Uterus (tissue), 3 donors: ENCODE measurements at regions not wholly inside any gene's neighbourhood (a gene's known extent, or its start where the extent isn't known, plus 50 kb on each side); places are given as distances from the start of the nearest gene placed in this dataset.

Experiments
- DNase-seq, 2 donors: peaks; one replicate each; pipeline ENCODE4 v3.0.0-alpha.2; 2019 to 2020
- H3K27ac ChIP-seq, 2 donors: fragments of 200-600 bp; sonication (generic); 1 replicate in 1 of 2; 2 replicates in 1 of 2; pipeline ENCODE4 v1.5.1; 2016 to 2018
- H3K27me3 ChIP-seq, 2 donors: fragments of 200-600 bp; sonication (generic); one replicate each; pipeline ENCODE4 v1.5.1; 2018 to 2019; ENCODE audit warnings: control low read depth in 1 of 2
- H3K36me3 ChIP-seq, 2 donors: fragments of 200-600 bp; sonication (generic); one replicate each; pipeline ENCODE4 v1.5.1; 2019; ENCODE audit warnings: control low read depth in 1 of 2
- H3K4me1 ChIP-seq, 2 donors: fragments of 200-600 bp; sonication (generic); one replicate each; pipeline ENCODE4 v1.5.1; 2018 to 2019; ENCODE audit warnings: control low read depth in 1 of 2
- H3K4me3 ChIP-seq, 2 donors: fragments of 200-600 bp; sonication (generic); 1 replicate in 1 of 2; 2 replicates in 1 of 2; pipeline ENCODE4 v1.5.1; 2018 to 2019; ENCODE audit warnings: mild to moderate bottlenecking in 1 of 2
- H3K9me3 ChIP-seq, 2 donors: fragments of 200-600 bp; sonication (generic); one replicate each; pipeline ENCODE4 v1.5.1; 2019; ENCODE audit warnings: control low read depth in 1 of 2
- CTCF ChIP-seq, 4 experiments: fragments of 200-600 bp in 2 of 4; fragments of 450-650 bp in 2 of 4; sonication (generic) in 2 of 4; IDR thresholded peaks; one replicate each; pipeline ENCODE4 v1.5.1; 2016 to 2019; ENCODE audit warnings: antibody characterized with exemption in 4 of 4, mild to moderate bottlenecking in 2 of 4, moderate library complexity in 1 of 4
- POLR2A ChIP-seq, 2 donors: fragments of 450-650 bp; IDR thresholded peaks; one replicate each; pipeline ENCODE4 v1.6.1; 2016; ENCODE audit warnings: antibody characterized with exemption in 2 of 2, mild to moderate bottlenecking in 1 of 2, moderate library complexity in 1 of 2
- intact Hi-C: fragments of 100-400 bp; cut with DNase I; formaldehyde crosslinking; loops from one replicate; pipeline ENCODE4 v1.15.1; 2023; ENCODE audit warnings: low total_unique reads
- donor health status: DM: yes; HTN: yes; CAD: no.

GRCh38 chrX:96621811-96622210 is 62.8 kb upstream of the DIAPH2 start:
- DNase-seq, result no peak
- TF ChIP-seq POLR2A (IDR thresholded peaks at IDR 0.05), result no peak
- TF ChIP-seq CTCF (IDR thresholded peaks at IDR 0.05), result no peak
- H3K9me3 ChIP-seq, result no peaks in the 10 kb centered on the region
- H3K36me3 ChIP-seq, result no peaks in the 10 kb centered on the region
- H3K27me3 ChIP-seq, result no peaks in the 10 kb centered on the region
- intact Hi-C loops, result no loop called here
- H3K4me1 ChIP-seq, result no peaks in the 10 kb centered on the region
- no peak overlapping the region for H3K27ac ChIP-seq
- H3K4me3 ChIP-seq, result no peak overlapping the region
